ENCODE measurements at regions not wholly inside any gene's neighbourhood (a gene's known extent, or its start where the extent isn't known, plus 50 kb on each side); places are given as distances from the start of the nearest gene placed in this dataset.

GRCh38 chr16:48836067-48836466 lies 226.1 kb upstream of the N4BP1 start:
- TF ChIP-seq, protein P1, sequence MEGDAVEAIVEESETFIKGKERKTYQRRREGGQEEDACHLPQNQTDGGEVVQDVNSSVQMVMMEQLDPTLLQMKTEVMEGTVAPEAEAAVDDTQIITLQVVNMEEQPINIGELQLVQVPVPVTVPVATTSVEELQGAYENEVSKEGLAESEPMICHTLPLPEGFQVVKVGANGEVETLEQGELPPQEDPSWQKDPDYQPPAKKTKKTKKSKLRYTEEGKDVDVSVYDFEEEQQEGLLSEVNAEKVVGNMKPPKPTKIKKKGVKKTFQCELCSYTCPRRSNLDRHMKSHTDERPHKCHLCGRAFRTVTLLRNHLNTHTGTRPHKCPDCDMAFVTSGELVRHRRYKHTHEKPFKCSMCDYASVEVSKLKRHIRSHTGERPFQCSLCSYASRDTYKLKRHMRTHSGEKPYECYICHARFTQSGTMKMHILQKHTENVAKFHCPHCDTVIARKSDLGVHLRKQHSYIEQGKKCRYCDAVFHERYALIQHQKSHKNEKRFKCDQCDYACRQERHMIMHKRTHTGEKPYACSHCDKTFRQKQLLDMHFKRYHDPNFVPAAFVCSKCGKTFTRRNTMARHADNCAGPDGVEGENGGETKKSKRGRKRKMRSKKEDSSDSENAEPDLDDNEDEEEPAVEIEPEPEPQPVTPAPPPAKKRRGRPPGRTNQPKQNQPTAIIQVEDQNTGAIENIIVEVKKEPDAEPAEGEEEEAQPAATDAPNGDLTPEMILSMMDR (IDR thresholded peaks at IDR 0.05; ENCODE audit: poor library complexity): no peak
- no peak for TF ChIP-seq EZH2 (IDR thresholded peaks at IDR 0.05; ENCODE audit: borderline replicate concordance)

Measured in hepatocyte (in vitro differentiated cells).